Natural killer cell (primary cell): ENCODE measurements at regions not wholly inside any gene's neighbourhood (a gene's known extent, or its start where the extent isn't known, plus 50 kb on each side); places are given as distances from the start of the nearest gene placed in this dataset.

Source experiments
- ATAC-seq, 3 donors: fragments of 150-1000 bp in 2 of 3; fragments of 200-7000 bp in 1 of 3; cut with Tn5 transposase; 1 replicate in 1 of 3; 2 replicates in 2 of 3; pipeline ENCODE4 v1.10.0; 2021; ENCODE audit warnings: mild to moderate bottlenecking in 2 of 3, moderate library complexity in 2 of 3
- DNase-seq, 2 donors: peaks; one replicate each; pipeline versions ENCODE4 v3.0.0 to v3.0.0-alpha.2; 2013 to 2021; ENCODE audit warnings: mixed read lengths in 1 of 2
- H3K27ac ChIP-seq: one replicate; pipeline ENCODE4 v1.5.1; 2013; ENCODE audit warnings: mild to moderate bottlenecking, low read length
- H3K27me3 ChIP-seq: one replicate; pipeline ENCODE4 v1.6.1; 2013; ENCODE audit warnings: low read length; ENCODE audit not compliant: control insufficient read depth, insufficient read depth
- H3K36me3 ChIP-seq: one replicate; pipeline ENCODE4 v1.6.1; 2013; ENCODE audit warnings: low read length; ENCODE audit not compliant: control insufficient read depth, insufficient read depth
- H3K4me1 ChIP-seq: one replicate; pipeline ENCODE4 v1.6.1; 2013; ENCODE audit warnings: low read length; ENCODE audit not compliant: control insufficient read depth, insufficient read depth
- H3K4me3 ChIP-seq: one replicate; pipeline ENCODE4 v1.5.1; 2013; ENCODE audit warnings: low read length
- H3K9me3 ChIP-seq: one replicate; pipeline ENCODE4 v1.6.1; 2013; ENCODE audit warnings: low read length; ENCODE audit not compliant: control insufficient read depth, insufficient read depth
- H3K27ac Mint-ChIP-seq, 2 donors: one replicate each; pipeline ENCODE4 v1.8.0; 2022; ENCODE audit warnings: mild to moderate bottlenecking in 2 of 2, mixed read lengths in 2 of 2, moderate library complexity in 1 of 2
- H3K27me3 Mint-ChIP-seq, 2 donors: one replicate each; pipeline ENCODE4 v1.8.0; 2022; ENCODE audit warnings: low read depth in 2 of 2, mixed read lengths in 2 of 2
- H3K36me3 Mint-ChIP-seq: one replicate; pipeline ENCODE4 v1.8.0; 2022; ENCODE audit warnings: mixed read lengths
- H3K4me1 Mint-ChIP-seq, 2 donors: one replicate each; pipeline ENCODE4 v1.8.0; 2022; ENCODE audit warnings: mixed read lengths in 2 of 2
- H3K4me3 Mint-ChIP-seq: one replicate; pipeline ENCODE4 v1.8.0; 2022; ENCODE audit warnings: mild to moderate bottlenecking, moderate library complexity, mixed read lengths
- H3K9me3 Mint-ChIP-seq, 2 donors: one replicate each; pipeline ENCODE4 v1.8.0; 2022; ENCODE audit warnings: mixed read lengths in 2 of 2
- WGBS: methylation state at CpG from one replicate; pipeline ENCODE4 v1.1.7; 2013; ENCODE audit warnings: missing lambda C conversion rate; ENCODE audit not compliant: insufficient coverage; 5-methylcytosine and 5-hydroxymethylcytosine counted together
- intact Hi-C: fragments of 100-400 bp; cut with micrococcal nuclease; formaldehyde crosslinking; loops from one replicate; pipeline ENCODE4 v1.14.2; 2022
- TF ChIP-seq, protein P1 (sequence below): fragments of 200-600 bp; IDR thresholded peaks from one replicate; pipeline ENCODE4 v1.8.0; 2022; ENCODE audit warnings: antibody characterized with exemption

DNA sequence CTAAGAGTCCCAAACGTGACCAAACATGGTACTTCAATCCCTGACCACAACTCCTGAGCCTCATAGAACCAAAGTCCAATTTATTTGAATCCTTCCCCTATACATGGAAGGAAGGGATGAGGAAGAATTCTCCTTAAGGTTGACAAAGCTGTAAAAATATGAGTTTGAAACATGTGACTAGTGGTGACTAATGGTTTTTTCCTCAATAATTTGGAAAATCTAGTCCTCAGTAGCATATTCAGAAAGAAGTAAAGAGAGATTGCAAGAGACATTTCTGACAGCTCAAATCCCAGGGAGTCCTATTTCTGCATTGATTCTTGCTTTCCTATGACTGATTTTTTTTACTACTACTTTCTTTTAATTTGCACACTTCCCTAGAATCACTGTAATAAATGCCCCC lies 443.7 kb downstream of the FRK start:
- intact Hi-C loops = no loop called here
- H3K27ac ChIP-seq = no peak overlapping the region
- TF ChIP-seq, protein P1, sequence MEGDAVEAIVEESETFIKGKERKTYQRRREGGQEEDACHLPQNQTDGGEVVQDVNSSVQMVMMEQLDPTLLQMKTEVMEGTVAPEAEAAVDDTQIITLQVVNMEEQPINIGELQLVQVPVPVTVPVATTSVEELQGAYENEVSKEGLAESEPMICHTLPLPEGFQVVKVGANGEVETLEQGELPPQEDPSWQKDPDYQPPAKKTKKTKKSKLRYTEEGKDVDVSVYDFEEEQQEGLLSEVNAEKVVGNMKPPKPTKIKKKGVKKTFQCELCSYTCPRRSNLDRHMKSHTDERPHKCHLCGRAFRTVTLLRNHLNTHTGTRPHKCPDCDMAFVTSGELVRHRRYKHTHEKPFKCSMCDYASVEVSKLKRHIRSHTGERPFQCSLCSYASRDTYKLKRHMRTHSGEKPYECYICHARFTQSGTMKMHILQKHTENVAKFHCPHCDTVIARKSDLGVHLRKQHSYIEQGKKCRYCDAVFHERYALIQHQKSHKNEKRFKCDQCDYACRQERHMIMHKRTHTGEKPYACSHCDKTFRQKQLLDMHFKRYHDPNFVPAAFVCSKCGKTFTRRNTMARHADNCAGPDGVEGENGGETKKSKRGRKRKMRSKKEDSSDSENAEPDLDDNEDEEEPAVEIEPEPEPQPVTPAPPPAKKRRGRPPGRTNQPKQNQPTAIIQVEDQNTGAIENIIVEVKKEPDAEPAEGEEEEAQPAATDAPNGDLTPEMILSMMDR = no peak
- no peaks in the 10 kb centered on the region for H3K36me3 ChIP-seq
- DNase-seq (no peak), ATAC-seq (no peak)
- H3K27me3 Mint-ChIP-seq = no peaks in the 10 kb centered on the region
- peaks cover 10% of the 10 kb centered on the region for H3K36me3 Mint-ChIP-seq
- no peaks in the 10 kb centered on the region for H3K9me3 ChIP-seq
- H3K4me3 ChIP-seq = no peak overlapping the region
- H3K27me3 ChIP-seq = no peaks in the 10 kb centered on the region
- H3K4me3 Mint-ChIP-seq = no peak overlapping the region
- peaks cover 5 to 15% of the 10 kb centered on the region in 2 donors for H3K9me3 Mint-ChIP-seq
- H3K4me1 ChIP-seq = no peaks in the 10 kb centered on the region
- 80% methylated on average over 1 of the region's 1 CpG for WGBS
- H3K27ac Mint-ChIP-seq = no peak overlapping the region
- H3K4me1 Mint-ChIP-seq = no peaks in the 10 kb centered on the region

DNA sequence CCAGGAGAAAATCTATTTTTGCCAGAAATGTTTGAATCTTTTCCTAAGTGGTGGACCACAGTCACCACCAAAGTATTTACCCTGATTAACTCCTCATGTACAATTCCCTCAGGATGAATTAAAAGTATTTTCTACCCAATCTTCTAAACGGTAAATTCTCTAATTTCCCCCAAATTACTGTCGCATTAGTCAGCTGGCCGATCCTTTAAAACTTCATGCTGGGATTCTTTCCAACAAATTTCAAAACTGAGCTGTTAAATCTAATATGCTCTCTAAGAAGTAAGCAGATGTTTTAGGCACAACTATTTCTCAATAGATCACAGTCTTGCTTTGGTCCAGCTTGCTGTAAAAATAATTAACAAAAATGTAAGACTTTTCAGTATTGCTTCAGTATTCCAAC lies 447.2 kb downstream of the FRK start:
- Mint-ChIP-seq H3K27me3 (no peaks in the 10 kb centered on the region), H3K9me3 (peaks cover 13 to 24% of the 10 kb centered on the region in 2 donors), H3K4me1 (no peaks in the 10 kb centered on the region), H3K27ac (no peak overlapping the region), H3K36me3 (peaks cover 10% of the 10 kb centered on the region), H3K4me3 (no peak overlapping the region)
- Histone ChIP-seq H3K4me1 (no peaks in the 10 kb centered on the region), H3K27me3 (no peaks in the 10 kb centered on the region), H3K4me3 (no peak overlapping the region), H3K36me3 (no peaks in the 10 kb centered on the region), H3K9me3 (no peaks in the 10 kb centered on the region), H3K27ac (no peak overlapping the region)
- WGBS = 98% methylated on average over 3 of the region's 3 CpGs
- ATAC-seq (no peak), DNase-seq (no peak)
- intact Hi-C loops = no loop called here
- TF ChIP-seq, protein P1 = no peak

DNA sequence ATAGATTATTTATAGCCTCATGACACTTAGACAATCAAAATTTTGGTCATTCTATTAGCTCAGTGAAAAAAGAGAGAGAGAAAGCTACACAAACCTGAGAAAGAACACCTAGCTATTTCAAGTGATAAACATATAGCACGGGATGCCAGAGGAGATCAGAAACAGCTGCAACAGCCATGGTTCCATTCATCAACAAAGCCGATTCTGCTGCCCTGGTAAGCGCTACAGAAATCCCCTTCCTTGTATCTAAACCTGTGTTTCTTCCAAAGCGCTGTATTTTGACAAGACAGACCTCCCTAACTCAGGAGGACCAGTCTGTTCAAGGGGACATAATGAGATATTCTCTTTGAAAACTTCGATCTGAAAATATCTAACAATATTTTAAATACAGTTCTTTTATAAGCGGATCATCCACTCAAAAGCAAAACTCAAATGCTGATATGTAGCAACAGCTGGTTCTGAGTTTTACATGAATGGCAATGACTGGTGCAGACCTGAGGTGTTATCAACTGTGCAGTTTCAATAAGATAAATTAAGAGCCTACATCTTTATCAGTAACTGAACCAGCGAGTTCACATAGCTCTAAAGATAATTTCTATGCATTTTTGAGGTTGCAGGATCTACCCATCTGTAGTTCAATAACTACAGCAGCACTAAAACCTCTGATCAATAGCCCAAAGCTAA lies 447.8 kb downstream of the FRK start:
- Histone ChIP-seq H3K9me3 (no peaks in the 10 kb centered on the region), H3K27ac (no peak overlapping the region), H3K27me3 (no peaks in the 10 kb centered on the region), H3K4me1 (no peaks in the 10 kb centered on the region), H3K4me3 (no peak overlapping the region), H3K36me3 (no peaks in the 10 kb centered on the region)
- Mint-ChIP-seq H3K4me3 (no peak overlapping the region), H3K36me3 (peaks cover 10% of the 10 kb centered on the region), H3K4me1 (no peaks in the 10 kb centered on the region), H3K27ac (no peak overlapping the region), H3K27me3 (no peaks in the 10 kb centered on the region), H3K9me3 (peaks cover 13 to 22% of the 10 kb centered on the region in 2 donors)
- TF ChIP-seq, protein P1 = no peak
- ATAC-seq = no peak
- no peak for DNase-seq
- 69% methylated on average over 6 of the region's 7 CpGs for WGBS
- intact Hi-C loops = no loop called here

DNA sequence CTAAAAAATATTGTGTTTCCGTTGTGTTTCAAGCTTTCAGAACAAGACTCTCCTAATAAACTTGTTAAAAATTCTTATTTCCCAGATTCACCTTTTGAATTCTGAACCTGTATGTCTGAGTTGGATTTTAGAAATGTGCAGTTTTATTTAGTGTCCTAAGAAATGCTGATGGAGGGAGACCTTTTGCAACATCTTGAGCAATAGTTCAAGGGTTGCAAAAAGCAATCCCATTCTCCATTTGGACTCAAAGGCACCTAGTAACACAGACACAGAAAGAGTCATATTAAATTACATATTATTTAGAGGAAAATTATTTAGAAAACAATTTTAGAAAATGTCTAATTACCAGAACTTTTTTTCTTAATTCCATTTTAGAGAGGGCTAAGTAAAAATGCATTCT lies 448.5 kb downstream of the FRK start:
- Mint-ChIP-seq H3K9me3 (peaks cover 15 to 21% of the 10 kb centered on the region in 2 donors), H3K4me3 (no peak overlapping the region), H3K4me1 (no peaks in the 10 kb centered on the region), H3K36me3 (peaks cover 9% of the 10 kb centered on the region), H3K27ac (no peak overlapping the region), H3K27me3 (no peaks in the 10 kb centered on the region)
- no peak for ATAC-seq
- TF ChIP-seq, protein P1 = no peak
- intact Hi-C loops = no loop called here
- H3K27me3 ChIP-seq = no peaks in the 10 kb centered on the region
- H3K4me3 ChIP-seq = no peak overlapping the region
- H3K27ac ChIP-seq = no peak overlapping the region
- DNase-seq = no peak
- no peaks in the 10 kb centered on the region for H3K9me3 ChIP-seq
- no peaks in the 10 kb centered on the region for H3K36me3 ChIP-seq
- H3K4me1 ChIP-seq = no peaks in the 10 kb centered on the region
- no CpG with 5 or more reads among the region's 1 CpG for WGBS
